ENCODE measurements at regions not wholly inside any gene's neighbourhood (a gene's known extent, or its start where the extent isn't known, plus 50 kb on each side); places are given as distances from the start of the nearest gene placed in this dataset.

DNA sequence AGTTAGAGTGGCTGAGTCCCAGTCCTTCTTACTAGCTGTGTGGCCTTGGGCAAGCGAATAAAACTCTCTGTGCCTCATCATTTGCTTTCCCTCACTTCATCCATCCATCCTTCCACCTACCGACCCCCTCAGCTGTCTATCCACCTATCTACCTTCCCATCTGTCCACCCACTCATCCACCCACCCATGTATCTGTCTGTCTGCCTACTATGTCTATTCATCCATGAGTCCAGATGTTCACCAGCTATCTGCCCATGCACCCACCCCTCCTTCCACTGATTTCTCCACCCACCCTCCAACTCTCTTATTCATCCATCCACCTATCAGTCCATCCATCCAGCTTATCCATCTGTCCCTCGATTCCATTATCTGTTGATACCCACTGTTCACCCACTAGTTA lies 60.4 kb upstream of the ATP2B2 start:
- no peak overlapping the region for H3K27ac ChIP-seq
- no peaks in the 10 kb centered on the region for H3K4me1 ChIP-seq (replicated peaks)
- TF ChIP-seq, protein P1, sequence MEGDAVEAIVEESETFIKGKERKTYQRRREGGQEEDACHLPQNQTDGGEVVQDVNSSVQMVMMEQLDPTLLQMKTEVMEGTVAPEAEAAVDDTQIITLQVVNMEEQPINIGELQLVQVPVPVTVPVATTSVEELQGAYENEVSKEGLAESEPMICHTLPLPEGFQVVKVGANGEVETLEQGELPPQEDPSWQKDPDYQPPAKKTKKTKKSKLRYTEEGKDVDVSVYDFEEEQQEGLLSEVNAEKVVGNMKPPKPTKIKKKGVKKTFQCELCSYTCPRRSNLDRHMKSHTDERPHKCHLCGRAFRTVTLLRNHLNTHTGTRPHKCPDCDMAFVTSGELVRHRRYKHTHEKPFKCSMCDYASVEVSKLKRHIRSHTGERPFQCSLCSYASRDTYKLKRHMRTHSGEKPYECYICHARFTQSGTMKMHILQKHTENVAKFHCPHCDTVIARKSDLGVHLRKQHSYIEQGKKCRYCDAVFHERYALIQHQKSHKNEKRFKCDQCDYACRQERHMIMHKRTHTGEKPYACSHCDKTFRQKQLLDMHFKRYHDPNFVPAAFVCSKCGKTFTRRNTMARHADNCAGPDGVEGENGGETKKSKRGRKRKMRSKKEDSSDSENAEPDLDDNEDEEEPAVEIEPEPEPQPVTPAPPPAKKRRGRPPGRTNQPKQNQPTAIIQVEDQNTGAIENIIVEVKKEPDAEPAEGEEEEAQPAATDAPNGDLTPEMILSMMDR (IDR thresholded peaks at IDR 0.05): no peak
- TF ChIP-seq POLR2AphosphoS5 (IDR thresholded peaks at IDR 0.05) (no peak), POLR2A (IDR thresholded peaks at IDR 0.05) (no peak)
- intact Hi-C loops (cut with DNase I): no loop called here
- DNase-seq (ENCODE audit: low spot score): no peak
- 78% methylated on average over 3 of the region's 3 CpGs for WGBS
- H3K36me3 ChIP-seq: no peaks in the 10 kb centered on the region
- H3K27me3 ChIP-seq (replicated peaks; ENCODE audit: insufficient read depth): no peaks in the 10 kb centered on the region
- no peaks in the 10 kb centered on the region for H3K9me3 ChIP-seq
- H3K4me3 ChIP-seq: no peak overlapping the region

DNA sequence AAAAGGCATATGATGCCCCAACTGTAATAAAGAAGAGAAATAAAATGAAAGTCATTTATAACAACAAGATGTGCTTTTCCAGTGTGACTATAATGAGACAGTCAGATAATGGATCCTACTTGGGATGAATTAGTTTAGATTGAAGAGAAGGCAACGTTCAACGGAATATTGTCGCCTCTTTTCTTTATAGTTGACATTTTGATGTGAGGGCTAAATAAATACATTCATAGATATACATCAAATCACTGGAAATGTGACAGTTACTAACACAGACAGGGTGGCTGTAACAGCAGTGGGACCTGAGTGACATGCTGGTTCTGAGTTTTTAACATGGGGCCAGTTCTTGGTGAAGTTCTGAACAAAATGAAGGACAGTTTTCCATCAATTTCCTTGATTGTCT lies 61.1 kb upstream of the ATP2B2 start:
- Histone ChIP-seq H3K27ac (no peak overlapping the region), H3K36me3 (no peaks in the 10 kb centered on the region), H3K27me3 (replicated peaks; ENCODE audit: insufficient read depth) (no peaks in the 10 kb centered on the region), H3K9me3 (no peaks in the 10 kb centered on the region), H3K4me1 (replicated peaks) (no peaks in the 10 kb centered on the region), H3K4me3 (no peak overlapping the region)
- intact Hi-C loops (cut with DNase I): no loop called here
- no peak for DNase-seq (ENCODE audit: low spot score)
- 84% methylated on average over 3 of the region's 3 CpGs for WGBS
- TF ChIP-seq, protein P1 (IDR thresholded peaks at IDR 0.05): no peak
- TF ChIP-seq POLR2A (IDR thresholded peaks at IDR 0.05) (no peak), POLR2AphosphoS5 (IDR thresholded peaks at IDR 0.05) (no peak)

DNA sequence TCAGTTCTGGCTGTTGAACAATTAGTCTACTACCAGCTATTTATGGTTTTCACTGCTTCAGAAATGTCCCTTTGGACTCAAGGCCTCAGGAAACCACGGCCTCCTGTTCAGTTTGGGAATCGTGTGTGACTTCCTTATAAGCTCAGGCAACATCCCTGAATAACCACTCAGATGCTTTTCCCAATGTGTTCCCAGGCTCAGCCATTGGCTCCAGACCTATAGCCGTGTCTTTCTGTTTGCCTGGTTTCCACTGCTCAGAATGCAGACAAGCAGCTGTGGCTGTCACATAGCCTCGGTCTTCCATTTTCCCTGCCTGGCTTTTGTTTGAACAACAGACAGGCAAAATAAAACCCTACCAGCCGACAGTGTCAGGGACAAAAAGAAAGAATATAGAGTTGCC lies 63.2 kb upstream of the ATP2B2 start:
- TF ChIP-seq POLR2AphosphoS5 (IDR thresholded peaks at IDR 0.05) (no peak), POLR2A (IDR thresholded peaks at IDR 0.05) (no peak)
- TF ChIP-seq, protein P1 (IDR thresholded peaks at IDR 0.05): no peak
- Histone ChIP-seq H3K27ac (no peak overlapping the region), H3K4me1 (replicated peaks) (no peaks in the 10 kb centered on the region), H3K4me3 (no peak overlapping the region), H3K36me3 (no peaks in the 10 kb centered on the region), H3K9me3 (no peaks in the 10 kb centered on the region), H3K27me3 (replicated peaks; ENCODE audit: insufficient read depth) (no peaks in the 10 kb centered on the region)
- WGBS: 43% methylated on average over 5 of the region's 5 CpGs
- no peak for DNase-seq (ENCODE audit: low spot score)
- intact Hi-C loops (cut with DNase I): no loop called here

DNA sequence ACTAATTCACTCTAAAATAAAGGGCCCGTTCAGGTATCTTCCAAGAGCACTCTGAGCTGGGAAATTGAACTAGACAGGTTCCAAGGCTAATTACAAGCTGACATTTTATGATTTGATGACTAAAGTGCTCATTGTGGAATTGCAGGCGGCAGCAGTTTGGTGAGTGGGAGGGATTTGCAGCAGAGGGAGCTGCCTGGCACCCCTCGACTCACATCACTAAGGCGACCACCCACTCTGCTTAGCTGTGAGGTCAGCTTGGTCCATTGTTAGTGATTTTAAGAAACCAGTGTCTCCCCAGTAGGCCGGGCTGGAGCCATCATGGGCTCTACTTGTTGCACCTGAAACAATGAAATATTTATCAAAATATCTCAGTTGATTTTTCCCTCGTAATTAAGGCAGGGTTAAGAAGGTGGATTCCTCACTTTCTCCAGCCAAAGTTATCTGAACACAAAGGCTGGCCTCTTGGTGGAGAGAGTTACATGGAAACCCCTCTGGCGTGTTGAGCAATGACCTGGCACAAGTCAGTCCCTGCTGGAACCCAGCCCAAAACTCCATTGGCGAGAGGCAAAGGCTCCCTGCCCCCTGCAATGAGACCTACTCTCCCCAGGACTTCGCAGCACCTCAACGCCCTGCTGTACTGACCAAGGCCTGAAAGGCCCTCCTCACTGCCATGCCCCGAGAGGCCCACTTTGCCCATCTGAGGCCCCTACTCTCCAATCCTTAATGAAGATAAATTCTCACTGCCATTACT lies 65.0 kb upstream of the ATP2B2 start:
- intact Hi-C loops (cut with DNase I): no loop called here

More for the DNA sequence above, 65.0 kb upstream of the ATP2B2 start:
- Histone ChIP-seq H3K4me1 (replicated peaks) (no peaks in the 10 kb centered on the region), H3K27ac (no peak overlapping the region), H3K4me3 (no peak overlapping the region), H3K27me3 (replicated peaks; ENCODE audit: insufficient read depth) (no peaks in the 10 kb centered on the region), H3K9me3 (no peaks in the 10 kb centered on the region), H3K36me3 (no peaks in the 10 kb centered on the region)
- 67% methylated on average over 11 of the region's 11 CpGs for WGBS
- TF ChIP-seq, protein P1 (IDR thresholded peaks at IDR 0.05): no peak
- no peak for TF ChIP-seq POLR2AphosphoS5 (IDR thresholded peaks at IDR 0.05)
- no peak for TF ChIP-seq POLR2A (IDR thresholded peaks at IDR 0.05)
- no peak for DNase-seq (ENCODE audit: low spot score)

All from prostate gland (tissue), 2 donors.